Heart left ventricle (tissue), 16 donors: ENCODE measurements at regions not wholly inside any gene's neighbourhood (a gene's known extent, or its start where the extent isn't known, plus 50 kb on each side); places are given as distances from the start of the nearest gene placed in this dataset.

Source experiments
- ATAC-seq, 4 donors: fragments of 200-7000 bp; cut with Tn5 transposase; one replicate each; pipeline ENCODE4 v1.9.1; 2020 to 2022; ENCODE audit warnings: moderate library complexity in 4 of 4, mild to moderate bottlenecking in 3 of 4, moderate number of reproducible peaks in 1 of 4
- DNase-seq, 5 donors: peaks; one replicate each; pipeline ENCODE4 v3.0.0-alpha.2; 2020
- H3K27ac ChIP-seq, 12 donors: fragments of 200-600 bp; sonication (generic) in 4 of 12; one replicate each; pipeline versions ENCODE4 v1.5.0 to v1.8.0; 2016 to 2022; ENCODE audit warnings: mild to moderate bottlenecking in 2 of 12
- H3K27me3 ChIP-seq, 9 donors: fragments of 200-600 bp; sonication (generic) in 2 of 9; one replicate each; pipeline versions ENCODE4 v1.5.1 to v1.8.0; 2016 to 2022; ENCODE audit warnings: mild to moderate bottlenecking in 3 of 9
- H3K36me3 ChIP-seq, 9 donors: fragments of 200-600 bp; sonication (generic) in 2 of 9; one replicate each; pipeline versions ENCODE4 v1.5.0 to v1.8.0; 2018 to 2022; ENCODE audit warnings: mild to moderate bottlenecking in 2 of 9
- H3K4me1 ChIP-seq, 12 donors: fragments of 200-600 bp; sonication (generic) in 4 of 12; one replicate each; pipeline versions ENCODE4 v1.5.0 to v1.8.0; 2016 to 2022; ENCODE audit warnings: mild to moderate bottlenecking in 3 of 12
- H3K4me3 ChIP-seq, 12 donors: fragments of 200-600 bp; sonication (generic) in 4 of 12; one replicate each; pipeline versions ENCODE4 v1.5.0 to v1.8.0; 2017 to 2022; ENCODE audit warnings: mild to moderate bottlenecking in 9 of 12, moderate library complexity in 4 of 12
- H3K9me3 ChIP-seq, 12 donors: fragments of 200-600 bp; sonication (generic) in 4 of 12; one replicate each; pipeline versions ENCODE4 v1.5.0 to v1.8.0; 2016 to 2022; ENCODE audit warnings: mild to moderate bottlenecking in 1 of 12
- POLR2A ChIP-seq, 2 donors: fragments of 450-650 bp; IDR thresholded peaks; one replicate each; pipeline ENCODE4 v1.6.1; 2017; ENCODE audit warnings: antibody characterized with exemption in 2 of 2, mild to moderate bottlenecking in 2 of 2, moderate library complexity in 2 of 2
- WGBS, 4 donors: extraction: QIAGEN DNeasy Blood & Tissue Kit in 2 of 4; methylation state at CpG; one replicate each; pipeline versions ENCODE4 v1.1.5 to v1.1.7; 2013 to 2018; 5-methylcytosine and 5-hydroxymethylcytosine counted together
- intact Hi-C, 10 donors: fragments of 100-400 bp; cut with DNase I; formaldehyde crosslinking; loops; one replicate each; pipeline versions ENCODE4 v1.11.1 to v1.14.2; 2022
- TF ChIP-seq, protein P1 (sequence below), 12 donors: fragments of 200-600 bp; sonication (generic) in 4 of 12; IDR thresholded peaks; one replicate each; pipeline versions ENCODE4 v1.5.0 to v1.8.0; 2018 to 2022; ENCODE audit warnings: antibody characterized with exemption in 12 of 12, mild to moderate bottlenecking in 5 of 12
- donor health status: ischemic (EF 13 %, LVEDD 7.1; RV severe dilation, severe dysfunction).
- donor health status: healthy with polysubstance abuse.
- donor health status: DM: no; HTN: yes; CAD: no.
- donor health status: DM: no; HTN: no; CAD: no.
- donor health status: ischemic (EF 25% LVEDD 6.9; RV normal size, moderate dysfunction).
- donor health status: ischemic (EF 25% LVEDD 5.7; RV mildly dilated, moderate dysfunction).
- donor health status: healthy.
- donor health status: DM: yes; HTN: yes; CAD: no.
- donor health status: ischemic (EF 35%, LVEDD 5.7; RV mildly dilated, moderate dysfunction).
- donor health status: nonischemic (EF 11% LVEDD 7.7; RV severe dilation, severe dysfunction).
- donor health status: DM: yes; HTN: yes; CAD: no.
- donor health status: PGD.
- donor health status: ischemic (EF 29% LVEDD 5.4; RV normal size, mild dysfunction).
- donor health status: nonischemic (EF 23%, LVEDD 6.1; RV moderate dilation, normal function).

- no peak overlapping the region for H3K27ac ChIP-seq
- H3K9me3 ChIP-seq = no peaks in the 10 kb centered on the region
- no peaks in the 10 kb centered on the region for H3K27me3 ChIP-seq
- H3K36me3 ChIP-seq = no peaks in the 10 kb centered on the region
- no peak for TF ChIP-seq POLR2A (IDR thresholded peaks at IDR 0.05)
- TF ChIP-seq, protein P1, sequence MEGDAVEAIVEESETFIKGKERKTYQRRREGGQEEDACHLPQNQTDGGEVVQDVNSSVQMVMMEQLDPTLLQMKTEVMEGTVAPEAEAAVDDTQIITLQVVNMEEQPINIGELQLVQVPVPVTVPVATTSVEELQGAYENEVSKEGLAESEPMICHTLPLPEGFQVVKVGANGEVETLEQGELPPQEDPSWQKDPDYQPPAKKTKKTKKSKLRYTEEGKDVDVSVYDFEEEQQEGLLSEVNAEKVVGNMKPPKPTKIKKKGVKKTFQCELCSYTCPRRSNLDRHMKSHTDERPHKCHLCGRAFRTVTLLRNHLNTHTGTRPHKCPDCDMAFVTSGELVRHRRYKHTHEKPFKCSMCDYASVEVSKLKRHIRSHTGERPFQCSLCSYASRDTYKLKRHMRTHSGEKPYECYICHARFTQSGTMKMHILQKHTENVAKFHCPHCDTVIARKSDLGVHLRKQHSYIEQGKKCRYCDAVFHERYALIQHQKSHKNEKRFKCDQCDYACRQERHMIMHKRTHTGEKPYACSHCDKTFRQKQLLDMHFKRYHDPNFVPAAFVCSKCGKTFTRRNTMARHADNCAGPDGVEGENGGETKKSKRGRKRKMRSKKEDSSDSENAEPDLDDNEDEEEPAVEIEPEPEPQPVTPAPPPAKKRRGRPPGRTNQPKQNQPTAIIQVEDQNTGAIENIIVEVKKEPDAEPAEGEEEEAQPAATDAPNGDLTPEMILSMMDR (IDR thresholded peaks at IDR 0.05) = no peak
- no peaks in the 10 kb centered on the region for H3K4me1 ChIP-seq
- ATAC-seq (no peak), DNase-seq (no peak)
- intact Hi-C loops = no loop called here
- no peak overlapping the region for H3K4me3 ChIP-seq
- 65 to 88% (median 84%) methylated on average over 2 of the region's 2 CpGs for WGBS, 4 donors
Measured at GRCh38 chr1:199356561-199356960, 670.9 kb upstream of the NR5A2 start.

DNA sequence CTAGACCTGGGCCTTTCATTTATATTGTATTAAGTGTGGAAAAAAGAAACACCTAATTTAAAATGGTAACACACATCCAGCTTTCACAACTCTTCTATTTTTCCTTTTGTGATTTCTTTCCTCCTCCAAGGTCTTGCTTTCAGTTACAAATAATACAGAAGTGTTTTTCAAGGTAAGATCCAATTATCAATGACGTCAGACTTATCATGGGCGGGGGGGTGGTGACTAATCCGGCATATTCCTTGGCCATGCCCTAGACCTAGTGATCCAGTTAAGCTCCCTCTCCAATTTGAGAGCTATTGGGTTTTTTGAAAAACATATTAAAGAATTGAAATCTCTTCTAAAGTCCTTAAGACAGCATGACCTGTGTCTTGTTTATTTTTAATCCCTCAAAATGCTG, 669.9 kb upstream of the NR5A2 start:
- intact Hi-C loops = no loop called here
- no peak overlapping the region for H3K27ac ChIP-seq
- H3K27me3 ChIP-seq = no peaks in the 10 kb centered on the region
- H3K4me3 ChIP-seq = no peak overlapping the region
- H3K9me3 ChIP-seq = no peaks in the 10 kb centered on the region
- no peak for ATAC-seq
- H3K36me3 ChIP-seq = no peaks in the 10 kb centered on the region
- no peaks in the 10 kb centered on the region for H3K4me1 ChIP-seq
- 75 to 92% (median 83%) methylated on average over 3 of the region's 3 CpGs for WGBS, 4 donors
- DNase-seq = no peak
- TF ChIP-seq, protein P1 (IDR thresholded peaks at IDR 0.05) = no peak
- TF ChIP-seq POLR2A (IDR thresholded peaks at IDR 0.05) = no peak

DNA sequence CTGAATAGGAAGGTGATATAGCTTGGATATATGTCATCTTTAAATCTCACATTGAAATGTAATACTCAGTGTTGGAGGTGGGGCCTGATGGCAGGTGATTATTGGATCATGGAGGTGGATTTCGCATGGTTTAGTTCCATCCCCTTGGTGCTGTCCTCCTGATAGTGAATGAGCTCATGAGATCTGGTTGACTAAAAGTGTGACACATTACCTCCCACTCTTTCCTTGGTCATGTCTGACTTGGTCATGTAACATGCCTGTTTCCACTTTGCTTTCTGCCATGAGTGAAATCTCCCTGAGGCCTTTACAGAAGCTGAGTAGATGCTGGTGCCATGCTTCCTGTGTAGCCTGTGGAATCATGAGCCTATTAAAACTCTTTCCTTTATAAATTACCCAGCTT, 664.5 kb upstream of the NR5A2 start:
- no peak overlapping the region for H3K27ac ChIP-seq
- no peaks in the 10 kb centered on the region for H3K9me3 ChIP-seq
- intact Hi-C loops = no loop called here
- no peaks in the 10 kb centered on the region for H3K4me1 ChIP-seq
- DNase-seq (no peak), ATAC-seq (no peak)
- H3K36me3 ChIP-seq = no peaks in the 10 kb centered on the region
- H3K4me3 ChIP-seq = no peak overlapping the region
- TF ChIP-seq, protein P1 (IDR thresholded peaks at IDR 0.05) = no peak
- no peaks in the 10 kb centered on the region for H3K27me3 ChIP-seq
- 85 to 94% (median 90%) methylated on average over 1 of the region's 1 CpG for WGBS, 4 donors

DNA sequence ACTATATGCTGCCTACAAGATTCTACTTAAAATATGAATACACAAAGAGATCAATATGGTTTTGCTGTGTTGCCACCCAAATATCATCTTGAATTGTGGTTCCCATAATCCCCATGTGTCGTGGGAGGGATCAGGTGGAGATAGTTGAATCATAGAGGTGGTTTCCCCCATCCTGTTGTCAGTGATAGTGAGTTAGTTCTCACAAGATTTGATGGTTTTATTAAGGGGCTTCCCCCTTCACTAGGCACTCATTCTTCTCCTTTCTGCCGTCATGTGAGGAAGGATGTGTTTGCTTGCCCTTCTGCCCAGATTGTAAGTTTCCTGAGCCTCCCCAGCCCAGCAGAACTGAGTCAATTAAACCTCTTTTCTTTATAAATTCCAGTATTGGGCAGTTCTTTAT, 654.4 kb upstream of the NR5A2 start:
- Histone ChIP-seq H3K27me3 (no peaks in the 10 kb centered on the region), H3K9me3 (peaks cover 0 to 5% (median 0%) of the 10 kb centered on the region in 12 donors), H3K4me3 (no peak overlapping the region), H3K4me1 (no peaks in the 10 kb centered on the region), H3K36me3 (no peaks in the 10 kb centered on the region), H3K27ac (no peak overlapping the region)
- no peak for ATAC-seq
- intact Hi-C loops = no loop called here
- 48 to 65% (median 58%) methylated on average over 2 of the region's 2 CpGs for WGBS, 4 donors
- no peak for DNase-seq
- TF ChIP-seq, protein P1 (IDR thresholded peaks at IDR 0.05) = no peak
- no peak for TF ChIP-seq POLR2A (IDR thresholded peaks at IDR 0.05)
